GM23338 (cell line): ENCODE measurements at regions not wholly inside any gene's neighbourhood (a gene's known extent, or its start where the extent isn't known, plus 50 kb on each side); places are given as distances from the start of the nearest gene placed in this dataset.

Source experiments
- ATAC-seq: fragments of 200-7000 bp; cut with Tn5 transposase; 3 replicates; pipeline ENCODE4 v1.9.1; 2020
- DNase-seq: peaks from one replicate; pipeline ENCODE4 v3.0.0-alpha.2; 2015; ENCODE audit warnings: low spot score
- H2AFZ ChIP-seq: fragments of 200-600 bp; sonication (generic); 2 replicates; pipeline ENCODE4 v1.8.0; 2016; ENCODE audit warnings: antibody characterized with exemption, mild to moderate bottlenecking, moderate library complexity
- H3F3A ChIP-seq: fragments of 200-600 bp; sonication (generic); replicated peaks from 2 replicates; pipeline ENCODE4 v1.8.0; 2017; ENCODE audit warnings: antibody characterized with exemption, mixed run types, low read depth
- H3K27ac ChIP-seq: fragments of 200-600 bp; sonication (generic); 2 replicates; pipeline ENCODE4 v1.6.1; 2016; ENCODE audit warnings: low read depth
- H3K27me3 ChIP-seq: fragments of 200-600 bp; sonication (generic); 2 replicates; pipeline ENCODE4 v1.8.0; 2016; ENCODE audit warnings: mild to moderate bottlenecking, mixed run types, moderate library complexity; ENCODE audit not compliant: insufficient read depth
- H3K36me3 ChIP-seq: fragments of 200-600 bp; sonication (generic); 2 replicates; pipeline ENCODE4 v1.8.0; 2016; ENCODE audit warnings: mild to moderate bottlenecking; ENCODE audit not compliant: insufficient read depth
- H3K4me1 ChIP-seq: fragments of 200-600 bp; sonication (generic); 2 replicates; pipeline ENCODE4 v1.8.0; 2016; ENCODE audit warnings: mild to moderate bottlenecking, moderate library complexity; ENCODE audit not compliant: insufficient read depth
- H3K4me2 ChIP-seq: fragments of 200-600 bp; sonication (generic); 2 replicates; pipeline ENCODE4 v1.7.1; 2017; ENCODE audit warnings: mixed run types
- H3K4me3 ChIP-seq: fragments of 200-600 bp; sonication (generic); 2 replicates; pipeline ENCODE4 v1.6.1; 2016; ENCODE audit warnings: mixed run types
- H3K79me2 ChIP-seq: fragments of 200-600 bp; sonication (generic); replicated peaks from 2 replicates; pipeline ENCODE4 v1.8.0; 2017; ENCODE audit warnings: mild to moderate bottlenecking; ENCODE audit not compliant: insufficient read depth
- H3K9me2 ChIP-seq: fragments of 200-600 bp; sonication (generic); 2 replicates; pipeline ENCODE4 v1.8.0; 2017; ENCODE audit not compliant: insufficient read depth
- H4K20me1 ChIP-seq: fragments of 200-600 bp; sonication (generic); replicated peaks from 2 replicates; pipeline ENCODE4 v1.8.0; 2017; ENCODE audit warnings: mild to moderate bottlenecking; ENCODE audit not compliant: insufficient read depth
- H3K27ac Mint-ChIP-seq: 2 replicates; pipeline ENCODE4 v1.8.0; 2020; ENCODE audit warnings: inconsistent platforms, mild to moderate bottlenecking, moderate library complexity, mixed read lengths
- H3K27me3 Mint-ChIP-seq: 3 replicates; pipeline ENCODE4 v1.8.0; 2022; ENCODE audit warnings: low read depth, mild to moderate bottlenecking, moderate library complexity, mixed read lengths, inconsistent platforms; ENCODE audit not compliant: insufficient read depth, poor library complexity
- H3K36me3 Mint-ChIP-seq: 3 replicates; pipeline ENCODE4 v1.8.0; 2021; ENCODE audit warnings: low read depth, mild to moderate bottlenecking, inconsistent platforms, moderate library complexity, mixed read lengths
- H3K4me1 Mint-ChIP-seq: 3 replicates; pipeline ENCODE4 v1.8.0; 2020; ENCODE audit warnings: mild to moderate bottlenecking, inconsistent platforms, mixed read lengths
- H3K4me3 Mint-ChIP-seq: 3 replicates; pipeline ENCODE4 v1.8.0; 2021; ENCODE audit warnings: moderate library complexity, mild to moderate bottlenecking, inconsistent platforms, mixed read lengths
- H3K9me3 Mint-ChIP-seq: 3 replicates; pipeline ENCODE4 v1.8.0; 2020; ENCODE audit warnings: moderate library complexity, mild to moderate bottlenecking, inconsistent platforms, mixed read lengths
- EZH2 ChIP-seq: fragments of 200-600 bp; sonication (generic); IDR thresholded peaks from one replicate; pipeline ENCODE4 v1.8.0; 2017; ENCODE audit warnings: antibody characterized with exemption, mild to moderate bottlenecking, low read depth; ENCODE audit not compliant: unreplicated experiment
- EZH2phosphoT487 ChIP-seq: fragments of 200-600 bp; sonication (generic); IDR thresholded peaks from one replicate; pipeline ENCODE4 v1.8.1; 2018; ENCODE audit warnings: antibody characterized with exemption; ENCODE audit not compliant: unreplicated experiment
- JUNB ChIP-seq: IDR thresholded peaks from one replicate; pipeline ENCODE4 v1.6.1; 2016; ENCODE audit warnings: antibody characterized with exemption; ENCODE audit not compliant: unreplicated experiment
- NANOG ChIP-seq: IDR thresholded peaks from 2 replicates; pipeline ENCODE4 v1.6.1; 2016; ENCODE audit warnings: antibody characterized with exemption, borderline replicate concordance
- POLR2AphosphoS5 ChIP-seq: IDR thresholded peaks from 2 replicates; pipeline ENCODE4 v1.6.1; 2016; ENCODE audit warnings: antibody characterized with exemption, low read depth
- STAT1 ChIP-seq: IDR thresholded peaks from one replicate; pipeline ENCODE4 v1.6.1; 2016; ENCODE audit warnings: antibody characterized with exemption; ENCODE audit not compliant: unreplicated experiment
- ZNF331 ChIP-seq: fragments of 250-450 bp; sonication (Bioruptor Pico); IDR thresholded peaks from 2 replicates; pipeline ENCODE4 v1.5.0; 2020; ENCODE audit warnings: low read depth, mild to moderate bottlenecking, moderate library complexity
- TF ChIP-seq, protein P1 (sequence below), 2 experiments: fragments of 200-600 bp in 1 of 2; sonication (generic) in 1 of 2; conservative IDR thresholded peaks; 2 replicates each; pipeline versions ENCODE4 v1.5.1 to v1.6.1; 2016 to 2017; ENCODE audit warnings: antibody characterized with exemption in 2 of 2, low read depth in 2 of 2, mild to moderate bottlenecking in 2 of 2, moderate library complexity in 1 of 2
- TF ChIP-seq, protein P2 (sequence below): IDR thresholded peaks from one replicate; pipeline ENCODE4 v1.6.1; 2018; ENCODE audit warnings: antibody characterized with exemption; ENCODE audit not compliant: unreplicated experiment
- TF ChIP-seq, protein P3 (sequence below): fragments of 250-450 bp; sonication (Bioruptor Pico); IDR thresholded peaks from 2 replicates; pipeline ENCODE4 v1.5.0; 2020; ENCODE audit warnings: mild to moderate bottlenecking, moderate library complexity
- TF ChIP-seq, protein P4 (sequence below): IDR thresholded peaks from 2 replicates; pipeline ENCODE4 v1.6.1; 2016; ENCODE audit warnings: antibody characterized with exemption

DNA sequence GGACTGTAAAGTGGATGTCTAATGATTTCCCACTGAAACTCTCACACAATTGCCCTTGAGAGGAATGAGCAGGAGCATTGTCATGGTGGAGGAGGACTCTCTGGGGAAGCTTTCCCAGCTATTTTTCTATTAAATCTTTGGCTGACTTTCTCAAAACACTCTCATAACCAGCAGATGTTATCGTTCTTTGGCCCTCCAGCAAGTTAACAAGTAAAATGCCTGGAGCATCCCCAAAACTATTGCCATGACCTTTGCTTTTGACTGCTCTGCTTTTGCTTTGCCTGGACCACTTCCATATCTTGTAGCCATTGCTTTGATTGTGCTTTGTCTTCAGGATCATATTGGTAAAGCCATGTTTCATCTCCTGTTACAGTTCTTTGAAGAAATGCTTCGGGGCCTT lies 120.2 kb upstream of the PDE5A start (continued):
- TF ChIP-seq, protein P1, sequence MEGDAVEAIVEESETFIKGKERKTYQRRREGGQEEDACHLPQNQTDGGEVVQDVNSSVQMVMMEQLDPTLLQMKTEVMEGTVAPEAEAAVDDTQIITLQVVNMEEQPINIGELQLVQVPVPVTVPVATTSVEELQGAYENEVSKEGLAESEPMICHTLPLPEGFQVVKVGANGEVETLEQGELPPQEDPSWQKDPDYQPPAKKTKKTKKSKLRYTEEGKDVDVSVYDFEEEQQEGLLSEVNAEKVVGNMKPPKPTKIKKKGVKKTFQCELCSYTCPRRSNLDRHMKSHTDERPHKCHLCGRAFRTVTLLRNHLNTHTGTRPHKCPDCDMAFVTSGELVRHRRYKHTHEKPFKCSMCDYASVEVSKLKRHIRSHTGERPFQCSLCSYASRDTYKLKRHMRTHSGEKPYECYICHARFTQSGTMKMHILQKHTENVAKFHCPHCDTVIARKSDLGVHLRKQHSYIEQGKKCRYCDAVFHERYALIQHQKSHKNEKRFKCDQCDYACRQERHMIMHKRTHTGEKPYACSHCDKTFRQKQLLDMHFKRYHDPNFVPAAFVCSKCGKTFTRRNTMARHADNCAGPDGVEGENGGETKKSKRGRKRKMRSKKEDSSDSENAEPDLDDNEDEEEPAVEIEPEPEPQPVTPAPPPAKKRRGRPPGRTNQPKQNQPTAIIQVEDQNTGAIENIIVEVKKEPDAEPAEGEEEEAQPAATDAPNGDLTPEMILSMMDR (conservative IDR thresholded peaks at IDR 0.05; ENCODE audit: low read depth in 2 of 2), result no peak
- TF ChIP-seq NANOG, result no peak

DNA sequence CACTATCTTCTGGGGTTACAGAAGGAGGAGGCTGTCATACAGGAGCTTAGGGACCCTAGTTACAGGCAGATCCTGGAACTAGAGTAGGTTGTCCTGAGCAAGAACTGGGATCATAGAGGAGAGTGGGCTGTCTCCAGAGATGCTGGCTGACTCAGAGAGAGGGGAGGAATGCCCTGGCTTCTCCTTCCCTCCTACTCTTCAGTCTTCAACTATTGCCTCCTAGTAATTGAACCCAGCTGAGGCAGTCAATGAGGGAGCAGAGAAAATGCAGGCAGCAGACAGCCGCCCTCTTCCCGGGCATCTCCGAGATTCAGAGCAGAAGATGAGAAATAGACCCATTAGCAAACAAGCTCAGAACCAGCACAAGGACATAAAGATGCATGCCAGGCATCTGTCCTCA lies 118.3 kb upstream of the PDE5A start:
- Histone ChIP-seq H3F3A (no peaks in the 10 kb centered on the region), H3K4me2 (no peak overlapping the region), H3K36me3 (no peaks in the 10 kb centered on the region), H3K4me3 (no peak overlapping the region), H3K4me1 (no peaks in the 10 kb centered on the region), H3K9me2 (no peaks in the 10 kb centered on the region), H3K27ac (no peak overlapping the region), H2AFZ (no peak overlapping the region), H3K27me3 (no peaks in the 10 kb centered on the region), H4K20me1 (no peaks in the 10 kb centered on the region), H3K79me2 (no peaks in the 10 kb centered on the region)
- ATAC-seq (no peak), DNase-seq (no peak)
- H3K36me3 Mint-ChIP-seq, result no peaks in the 10 kb centered on the region
- H3K27ac Mint-ChIP-seq, result no peak overlapping the region
- H3K27me3 Mint-ChIP-seq, result no peaks in the 10 kb centered on the region
- no peaks in the 10 kb centered on the region for H3K4me1 Mint-ChIP-seq
- no peak overlapping the region for H3K4me3 Mint-ChIP-seq
- H3K9me3 Mint-ChIP-seq, result no peaks in the 10 kb centered on the region
- TF ChIP-seq JUNB (no peak), STAT1 (no peak), EZH2 (no peak), ZNF331 (CRISPR knock-in tag) (no peak), EZH2phosphoT487 (no peak), POLR2AphosphoS5 (no peak)
- TF ChIP-seq, protein P2, sequence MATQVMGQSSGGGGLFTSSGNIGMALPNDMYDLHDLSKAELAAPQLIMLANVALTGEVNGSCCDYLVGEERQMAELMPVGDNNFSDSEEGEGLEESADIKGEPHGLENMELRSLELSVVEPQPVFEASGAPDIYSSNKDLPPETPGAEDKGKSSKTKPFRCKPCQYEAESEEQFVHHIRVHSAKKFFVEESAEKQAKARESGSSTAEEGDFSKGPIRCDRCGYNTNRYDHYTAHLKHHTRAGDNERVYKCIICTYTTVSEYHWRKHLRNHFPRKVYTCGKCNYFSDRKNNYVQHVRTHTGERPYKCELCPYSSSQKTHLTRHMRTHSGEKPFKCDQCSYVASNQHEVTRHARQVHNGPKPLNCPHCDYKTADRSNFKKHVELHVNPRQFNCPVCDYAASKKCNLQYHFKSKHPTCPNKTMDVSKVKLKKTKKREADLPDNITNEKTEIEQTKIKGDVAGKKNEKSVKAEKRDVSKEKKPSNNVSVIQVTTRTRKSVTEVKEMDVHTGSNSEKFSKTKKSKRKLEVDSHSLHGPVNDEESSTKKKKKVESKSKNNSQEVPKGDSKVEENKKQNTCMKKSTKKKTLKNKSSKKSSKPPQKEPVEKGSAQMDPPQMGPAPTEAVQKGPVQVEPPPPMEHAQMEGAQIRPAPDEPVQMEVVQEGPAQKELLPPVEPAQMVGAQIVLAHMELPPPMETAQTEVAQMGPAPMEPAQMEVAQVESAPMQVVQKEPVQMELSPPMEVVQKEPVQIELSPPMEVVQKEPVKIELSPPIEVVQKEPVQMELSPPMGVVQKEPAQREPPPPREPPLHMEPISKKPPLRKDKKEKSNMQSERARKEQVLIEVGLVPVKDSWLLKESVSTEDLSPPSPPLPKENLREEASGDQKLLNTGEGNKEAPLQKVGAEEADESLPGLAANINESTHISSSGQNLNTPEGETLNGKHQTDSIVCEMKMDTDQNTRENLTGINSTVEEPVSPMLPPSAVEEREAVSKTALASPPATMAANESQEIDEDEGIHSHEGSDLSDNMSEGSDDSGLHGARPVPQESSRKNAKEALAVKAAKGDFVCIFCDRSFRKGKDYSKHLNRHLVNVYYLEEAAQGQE, result no peak
- TF ChIP-seq, protein P3, sequence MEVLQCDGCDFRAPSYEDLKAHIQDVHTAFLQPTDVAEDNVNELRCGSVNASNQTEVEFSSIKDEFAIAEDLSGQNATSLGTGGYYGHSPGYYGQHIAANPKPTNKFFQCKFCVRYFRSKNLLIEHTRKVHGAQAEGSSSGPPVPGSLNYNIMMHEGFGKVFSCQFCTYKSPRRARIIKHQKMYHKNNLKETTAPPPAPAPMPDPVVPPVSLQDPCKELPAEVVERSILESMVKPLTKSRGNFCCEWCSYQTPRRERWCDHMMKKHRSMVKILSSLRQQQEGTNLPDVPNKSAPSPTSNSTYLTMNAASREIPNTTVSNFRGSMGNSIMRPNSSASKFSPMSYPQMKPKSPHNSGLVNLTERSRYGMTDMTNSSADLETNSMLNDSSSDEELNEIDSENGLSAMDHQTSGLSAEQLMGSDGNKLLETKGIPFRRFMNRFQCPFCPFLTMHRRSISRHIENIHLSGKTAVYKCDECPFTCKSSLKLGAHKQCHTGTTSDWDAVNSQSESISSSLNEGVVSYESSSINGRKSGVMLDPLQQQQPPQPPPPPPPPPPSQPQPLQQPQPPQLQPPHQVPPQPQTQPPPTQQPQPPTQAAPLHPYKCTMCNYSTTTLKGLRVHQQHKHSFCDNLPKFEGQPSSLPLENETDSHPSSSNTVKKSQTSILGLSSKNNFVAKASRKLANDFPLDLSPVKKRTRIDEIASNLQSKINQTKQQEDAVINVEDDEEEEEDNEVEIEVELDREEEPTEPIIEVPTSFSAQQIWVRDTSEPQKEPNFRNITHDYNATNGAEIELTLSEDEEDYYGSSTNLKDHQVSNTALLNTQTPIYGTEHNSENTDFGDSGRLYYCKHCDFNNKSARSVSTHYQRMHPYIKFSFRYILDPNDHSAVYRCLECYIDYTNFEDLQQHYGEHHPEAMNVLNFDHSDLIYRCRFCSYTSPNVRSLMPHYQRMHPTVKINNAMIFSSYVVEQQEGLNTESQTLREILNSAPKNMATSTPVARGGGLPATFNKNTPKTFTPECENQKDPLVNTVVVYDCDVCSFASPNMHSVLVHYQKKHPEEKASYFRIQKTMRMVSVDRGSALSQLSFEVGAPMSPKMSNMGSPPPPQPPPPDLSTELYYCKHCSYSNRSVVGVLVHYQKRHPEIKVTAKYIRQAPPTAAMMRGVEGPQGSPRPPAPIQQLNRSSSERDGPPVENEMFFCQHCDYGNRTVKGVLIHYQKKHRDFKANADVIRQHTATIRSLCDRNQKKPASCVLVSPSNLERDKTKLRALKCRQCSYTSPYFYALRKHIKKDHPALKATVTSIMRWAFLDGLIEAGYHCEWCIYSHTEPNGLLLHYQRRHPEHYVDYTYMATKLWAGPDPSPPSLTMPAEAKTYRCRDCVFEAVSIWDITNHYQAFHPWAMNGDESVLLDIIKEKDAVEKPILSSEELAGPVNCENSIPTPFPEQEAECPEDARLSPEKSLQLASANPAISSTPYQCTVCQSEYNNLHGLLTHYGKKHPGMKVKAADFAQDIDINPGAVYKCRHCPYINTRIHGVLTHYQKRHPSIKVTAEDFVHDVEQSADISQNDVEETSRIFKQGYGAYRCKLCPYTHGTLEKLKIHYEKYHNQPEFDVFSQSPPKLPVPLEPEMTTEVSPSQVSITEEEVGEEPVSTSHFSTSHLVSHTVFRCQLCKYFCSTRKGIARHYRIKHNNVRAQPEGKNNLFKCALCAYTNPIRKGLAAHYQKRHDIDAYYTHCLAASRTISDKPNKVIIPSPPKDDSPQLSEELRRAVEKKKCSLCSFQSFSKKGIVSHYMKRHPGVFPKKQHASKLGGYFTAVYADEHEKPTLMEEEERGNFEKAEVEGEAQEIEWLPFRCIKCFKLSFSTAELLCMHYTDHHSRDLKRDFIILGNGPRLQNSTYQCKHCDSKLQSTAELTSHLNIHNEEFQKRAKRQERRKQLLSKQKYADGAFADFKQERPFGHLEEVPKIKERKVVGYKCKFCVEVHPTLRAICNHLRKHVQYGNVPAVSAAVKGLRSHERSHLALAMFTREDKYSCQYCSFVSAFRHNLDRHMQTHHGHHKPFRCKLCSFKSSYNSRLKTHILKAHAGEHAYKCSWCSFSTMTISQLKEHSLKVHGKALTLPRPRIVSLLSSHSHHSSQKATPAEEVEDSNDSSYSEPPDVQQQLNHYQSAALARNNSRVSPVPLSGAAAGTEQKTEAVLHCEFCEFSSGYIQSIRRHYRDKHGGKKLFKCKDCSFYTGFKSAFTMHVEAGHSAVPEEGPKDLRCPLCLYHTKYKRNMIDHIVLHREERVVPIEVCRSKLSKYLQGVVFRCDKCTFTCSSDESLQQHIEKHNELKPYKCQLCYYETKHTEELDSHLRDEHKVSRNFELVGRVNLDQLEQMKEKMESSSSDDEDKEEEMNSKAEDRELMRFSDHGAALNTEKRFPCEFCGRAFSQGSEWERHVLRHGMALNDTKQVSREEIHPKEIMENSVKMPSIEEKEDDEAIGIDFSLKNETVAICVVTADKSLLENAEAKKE (CRISPR knock-in tag), result no peak
- TF ChIP-seq, protein P4, sequence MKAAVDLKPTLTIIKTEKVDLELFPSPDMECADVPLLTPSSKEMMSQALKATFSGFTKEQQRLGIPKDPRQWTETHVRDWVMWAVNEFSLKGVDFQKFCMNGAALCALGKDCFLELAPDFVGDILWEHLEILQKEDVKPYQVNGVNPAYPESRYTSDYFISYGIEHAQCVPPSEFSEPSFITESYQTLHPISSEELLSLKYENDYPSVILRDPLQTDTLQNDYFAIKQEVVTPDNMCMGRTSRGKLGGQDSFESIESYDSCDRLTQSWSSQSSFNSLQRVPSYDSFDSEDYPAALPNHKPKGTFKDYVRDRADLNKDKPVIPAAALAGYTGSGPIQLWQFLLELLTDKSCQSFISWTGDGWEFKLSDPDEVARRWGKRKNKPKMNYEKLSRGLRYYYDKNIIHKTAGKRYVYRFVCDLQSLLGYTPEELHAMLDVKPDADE, result no peak
- TF ChIP-seq, protein P1 (conservative IDR thresholded peaks at IDR 0.05; ENCODE audit: low read depth in 2 of 2), result no peak
